HepG2 (cell line): ENCODE measurements at regions not wholly inside any gene's neighbourhood (a gene's known extent, or its start where the extent isn't known, plus 50 kb on each side); places are given as distances from the start of the nearest gene placed in this dataset.

ENCODE experiments used
- AGO1 ChIP-seq: fragments of 200-400 bp; formaldehyde crosslinking; IDR thresholded peaks from 2 replicates; pipeline ENCODE4 v1.6.1; 2017; ENCODE audit warnings: mild to moderate bottlenecking, low read depth, low read length, moderate library complexity; ENCODE audit not compliant: poor library complexity, severe bottlenecking
- CENPT ChIP-seq: sonication (generic); formaldehyde crosslinking; IDR thresholded peaks from 2 replicates; pipeline ENCODE4 v1.8.0; 2022; ENCODE audit warnings: low read depth, mild to moderate bottlenecking, moderate library complexity, missing genetic modification reagents
- HES4 ChIP-seq: sonication (generic); formaldehyde crosslinking; IDR thresholded peaks from 2 replicates; pipeline ENCODE4 v1.9.0; 2021; ENCODE audit warnings: mild to moderate bottlenecking, missing genetic modification reagents, borderline replicate concordance
- MIER3 ChIP-seq: IDR thresholded peaks from 2 replicates; pipeline ENCODE4 v1.6.1; 2016; ENCODE audit warnings: missing compliant biosample characterization, borderline replicate concordance
- NCOA5 ChIP-seq: sonication (generic); formaldehyde crosslinking; IDR thresholded peaks from 2 replicates; pipeline ENCODE4 v1.4.0; 2020; ENCODE audit warnings: missing genetic modification reagents
- PCBP1 ChIP-seq: fragments of 200-400 bp; formaldehyde crosslinking; IDR thresholded peaks from 2 replicates; pipeline ENCODE4 v1.6.1; 2017; ENCODE audit warnings: mild to moderate bottlenecking, low read depth, low read length, borderline replicate concordance
- PHF8 ChIP-seq: sonication (generic); formaldehyde crosslinking; IDR thresholded peaks from 2 replicates; pipeline ENCODE4 v1.5.0; 2020; ENCODE audit warnings: missing genetic modification reagents
- SAP130 ChIP-seq: IDR thresholded peaks from 2 replicates; pipeline ENCODE4 v1.6.1; 2016; ENCODE audit warnings: low read depth
- ZBTB21 ChIP-seq: sonication (generic); formaldehyde crosslinking; IDR thresholded peaks from 2 replicates; pipeline ENCODE4 v1.4.0; 2020; ENCODE audit warnings: missing genetic modification reagents
- ZNF232 ChIP-seq: sonication (generic); formaldehyde crosslinking; IDR thresholded peaks from 2 replicates; pipeline ENCODE4 v1.4.0; 2020; ENCODE audit warnings: missing genetic modification reagents, borderline replicate concordance
- ZNF530 ChIP-seq: sonication (generic); formaldehyde crosslinking; IDR thresholded peaks from 2 replicates; pipeline ENCODE4 v1.5.0; 2020; ENCODE audit warnings: low read depth, mild to moderate bottlenecking, missing genetic modification reagents
- ZNF703 ChIP-seq: sonication (generic); formaldehyde crosslinking; IDR thresholded peaks from 2 replicates; pipeline ENCODE4 v1.5.1; 2020; ENCODE audit warnings: missing genetic modification reagents, mild to moderate bottlenecking, moderate library complexity, borderline replicate concordance
- ZNF883 ChIP-seq: sonication (generic); formaldehyde crosslinking; IDR thresholded peaks from 2 replicates; pipeline ENCODE4 v1.5.1; 2020; ENCODE audit warnings: mild to moderate bottlenecking, missing genetic modification reagents; ENCODE audit errors: not compliant biosample characterization
- TF ChIP-seq, protein P1 (sequence below): sonication (generic); formaldehyde crosslinking; IDR thresholded peaks from 2 replicates; pipeline ENCODE4 v1.5.0; 2020; ENCODE audit warnings: mild to moderate bottlenecking, missing genetic modification reagents
- TF ChIP-seq, protein P2 (sequence below): IDR thresholded peaks from 2 replicates; pipeline ENCODE4 v1.6.1; 2016; ENCODE audit warnings: missing compliant biosample characterization, missing genetic modification reagents, borderline replicate concordance
- TF ChIP-seq, protein P3 (sequence below): IDR thresholded peaks from 2 replicates; pipeline ENCODE4 v1.6.1; 2016; ENCODE audit warnings: mild to moderate bottlenecking
- TF ChIP-seq, protein P4 (sequence below): IDR thresholded peaks from 2 replicates; pipeline ENCODE4 v1.6.1; 2016; ENCODE audit warnings: low read depth, borderline replicate concordance
- TF ChIP-seq, protein P5 (sequence below): IDR thresholded peaks from 2 replicates; pipeline ENCODE4 v1.6.1; 2016
- TF ChIP-seq, protein P6 (sequence below): sonication (generic); formaldehyde crosslinking; IDR thresholded peaks from 2 replicates; pipeline ENCODE4 v1.8.0; 2022; ENCODE audit warnings: missing genetic modification reagents, mild to moderate bottlenecking, borderline replicate concordance

DNA sequence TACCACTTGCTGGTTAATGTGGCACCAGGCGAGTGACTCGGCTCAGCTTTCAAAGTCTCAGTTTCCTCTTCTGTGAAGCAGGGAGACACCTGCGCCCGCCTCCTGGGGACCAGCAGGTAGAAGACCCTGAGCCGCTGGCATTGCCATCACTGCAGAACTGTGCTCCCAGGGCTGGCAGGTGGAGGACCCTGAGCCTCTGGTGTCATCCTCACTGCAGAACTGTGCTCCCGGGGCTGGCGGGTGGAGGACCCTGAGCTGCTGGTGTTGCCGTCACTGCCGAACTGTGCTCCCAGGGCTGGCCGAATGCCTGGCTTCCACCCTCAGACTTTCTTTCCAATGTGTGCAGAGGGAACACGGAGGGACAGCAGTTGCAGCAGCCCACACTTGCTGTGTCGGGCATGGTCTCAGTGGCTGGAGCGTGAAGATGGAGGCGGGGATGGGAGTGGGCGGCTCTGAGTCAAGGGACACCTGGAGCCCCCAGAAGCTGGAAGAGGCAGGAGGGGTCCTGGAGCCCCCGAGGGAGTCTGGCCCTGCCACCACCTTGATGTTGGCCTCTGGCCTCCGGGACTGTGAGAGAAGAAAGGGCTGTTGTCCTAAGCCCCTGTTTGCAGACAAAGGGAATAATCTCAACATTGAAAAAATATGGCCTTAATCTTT lies 75.8 kb upstream of the METTL9 start (continued):
- TF ChIP-seq, protein P1, sequence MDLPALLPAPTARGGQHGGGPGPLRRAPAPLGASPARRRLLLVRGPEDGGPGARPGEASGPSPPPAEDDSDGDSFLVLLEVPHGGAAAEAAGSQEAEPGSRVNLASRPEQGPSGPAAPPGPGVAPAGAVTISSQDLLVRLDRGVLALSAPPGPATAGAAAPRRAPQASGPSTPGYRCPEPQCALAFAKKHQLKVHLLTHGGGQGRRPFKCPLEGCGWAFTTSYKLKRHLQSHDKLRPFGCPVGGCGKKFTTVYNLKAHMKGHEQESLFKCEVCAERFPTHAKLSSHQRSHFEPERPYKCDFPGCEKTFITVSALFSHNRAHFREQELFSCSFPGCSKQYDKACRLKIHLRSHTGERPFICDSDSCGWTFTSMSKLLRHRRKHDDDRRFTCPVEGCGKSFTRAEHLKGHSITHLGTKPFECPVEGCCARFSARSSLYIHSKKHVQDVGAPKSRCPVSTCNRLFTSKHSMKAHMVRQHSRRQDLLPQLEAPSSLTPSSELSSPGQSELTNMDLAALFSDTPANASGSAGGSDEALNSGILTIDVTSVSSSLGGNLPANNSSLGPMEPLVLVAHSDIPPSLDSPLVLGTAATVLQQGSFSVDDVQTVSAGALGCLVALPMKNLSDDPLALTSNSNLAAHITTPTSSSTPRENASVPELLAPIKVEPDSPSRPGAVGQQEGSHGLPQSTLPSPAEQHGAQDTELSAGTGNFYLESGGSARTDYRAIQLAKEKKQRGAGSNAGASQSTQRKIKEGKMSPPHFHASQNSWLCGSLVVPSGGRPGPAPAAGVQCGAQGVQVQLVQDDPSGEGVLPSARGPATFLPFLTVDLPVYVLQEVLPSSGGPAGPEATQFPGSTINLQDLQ (CRISPR knock-in tag) = no peak
- TF ChIP-seq MIER3 (CRISPR knock-in tag) (no peak), AGO1 (peak; percentile 82), ZBTB21 (0 out of 2 replicates have a peak, but pooled peaks have one; percentile 17), HES4 (0 out of 2 replicates have a peak, but pooled peaks have one; percentile 68), ZNF232 (CRISPR knock-in tag) (no peak), ZNF883 (peak; percentile 68), SAP130 (CRISPR knock-in tag) (no peak), PHF8 (CRISPR knock-in tag) (no peak; the same call in 1 of the 2 replicates), NCOA5 (no peak), ZNF530 (CRISPR knock-in tag) (no peak), CENPT (CRISPR knock-in tag) (no peak), PCBP1 (0 out of 2 replicates have a peak, but pooled peaks have one; percentile 75), ZNF703 (CRISPR knock-in tag) (no peak)
- TF ChIP-seq, protein P2, sequence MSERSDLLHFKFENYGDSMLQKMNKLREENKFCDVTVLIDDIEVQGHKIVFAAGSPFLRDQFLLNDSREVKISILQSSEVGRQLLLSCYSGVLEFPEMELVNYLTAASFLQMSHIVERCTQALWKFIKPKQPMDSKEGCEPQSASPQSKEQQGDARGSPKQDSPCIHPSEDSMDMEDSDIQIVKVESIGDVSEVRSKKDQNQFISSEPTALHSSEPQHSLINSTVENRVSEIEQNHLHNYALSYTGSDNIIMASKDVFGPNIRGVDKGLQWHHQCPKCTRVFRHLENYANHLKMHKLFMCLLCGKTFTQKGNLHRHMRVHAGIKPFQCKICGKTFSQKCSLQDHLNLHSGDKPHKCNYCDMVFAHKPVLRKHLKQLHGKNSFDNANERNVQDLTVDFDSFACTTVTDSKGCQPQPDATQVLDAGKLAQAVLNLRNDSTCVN (CRISPR knock-in tag) = 0 out of 2 replicates have a peak, but pooled peaks have one; percentile 39
- TF ChIP-seq, protein P3, sequence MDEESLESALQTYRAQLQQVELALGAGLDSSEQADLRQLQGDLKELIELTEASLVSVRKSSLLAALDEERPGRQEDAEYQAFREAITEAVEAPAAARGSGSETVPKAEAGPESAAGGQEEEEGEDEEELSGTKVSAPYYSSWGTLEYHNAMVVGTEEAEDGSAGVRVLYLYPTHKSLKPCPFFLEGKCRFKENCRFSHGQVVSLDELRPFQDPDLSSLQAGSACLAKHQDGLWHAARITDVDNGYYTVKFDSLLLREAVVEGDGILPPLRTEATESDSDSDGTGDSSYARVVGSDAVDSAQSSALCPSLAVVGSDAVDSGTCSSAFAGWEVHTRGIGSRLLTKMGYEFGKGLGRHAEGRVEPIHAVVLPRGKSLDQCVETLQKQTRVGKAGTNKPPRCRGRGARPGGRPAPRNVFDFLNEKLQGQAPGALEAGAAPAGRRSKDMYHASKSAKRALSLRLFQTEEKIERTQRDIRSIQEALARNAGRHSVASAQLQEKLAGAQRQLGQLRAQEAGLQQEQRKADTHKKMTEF (CRISPR knock-in tag) = peak; percentile 70; the same call in 1 of the 2 replicates
- TF ChIP-seq, protein P4, sequence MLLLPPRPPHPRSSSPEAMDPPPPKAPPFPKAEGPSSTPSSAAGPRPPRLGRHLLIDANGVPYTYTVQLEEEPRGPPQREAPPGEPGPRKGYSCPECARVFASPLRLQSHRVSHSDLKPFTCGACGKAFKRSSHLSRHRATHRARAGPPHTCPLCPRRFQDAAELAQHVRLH = peak; percentile 59; the same call in 1 of the 2 replicates
- TF ChIP-seq, protein P5, sequence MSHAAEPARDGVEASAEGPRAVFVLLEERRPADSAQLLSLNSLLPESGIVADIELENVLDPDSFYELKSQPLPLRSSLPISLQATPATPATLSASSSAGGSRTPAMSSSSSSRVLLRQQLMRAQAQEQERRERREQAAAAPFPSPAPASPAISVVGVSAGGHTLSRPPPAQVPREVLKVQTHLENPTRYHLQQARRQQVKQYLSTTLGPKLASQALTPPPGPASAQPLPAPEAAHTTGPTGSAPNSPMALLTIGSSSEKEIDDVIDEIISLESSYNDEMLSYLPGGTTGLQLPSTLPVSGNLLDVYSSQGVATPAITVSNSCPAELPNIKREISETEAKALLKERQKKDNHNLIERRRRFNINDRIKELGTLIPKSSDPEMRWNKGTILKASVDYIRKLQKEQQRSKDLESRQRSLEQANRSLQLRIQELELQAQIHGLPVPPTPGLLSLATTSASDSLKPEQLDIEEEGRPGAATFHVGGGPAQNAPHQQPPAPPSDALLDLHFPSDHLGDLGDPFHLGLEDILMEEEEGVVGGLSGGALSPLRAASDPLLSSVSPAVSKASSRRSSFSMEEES (CRISPR knock-in tag) = peak; percentile 36; the same call in 1 of the 2 replicates
- TF ChIP-seq, protein P6, sequence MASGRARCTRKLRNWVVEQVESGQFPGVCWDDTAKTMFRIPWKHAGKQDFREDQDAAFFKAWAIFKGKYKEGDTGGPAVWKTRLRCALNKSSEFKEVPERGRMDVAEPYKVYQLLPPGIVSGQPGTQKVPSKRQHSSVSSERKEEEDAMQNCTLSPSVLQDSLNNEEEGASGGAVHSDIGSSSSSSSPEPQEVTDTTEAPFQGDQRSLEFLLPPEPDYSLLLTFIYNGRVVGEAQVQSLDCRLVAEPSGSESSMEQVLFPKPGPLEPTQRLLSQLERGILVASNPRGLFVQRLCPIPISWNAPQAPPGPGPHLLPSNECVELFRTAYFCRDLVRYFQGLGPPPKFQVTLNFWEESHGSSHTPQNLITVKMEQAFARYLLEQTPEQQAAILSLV = no peak; the same call in 1 of the 2 replicates
